GM18868 (cell line): ENCODE measurements at regions not wholly inside any gene's neighbourhood (a gene's known extent, or its start where the extent isn't known, plus 50 kb on each side); places are given as distances from the start of the nearest gene placed in this dataset.
"Not testable (repeated sequence)": the region's sequence is repeated elsewhere in the genome, so short reads cannot be mapped to it uniquely, and the experiment has no call there.

Experiments
- ATAC-seq: cut with Tn5 transposase; IDR thresholded peaks from one replicate; pipeline ENCODE4 v1.9.1; 2021; ENCODE audit warnings: mild to moderate bottlenecking, moderate library complexity; ENCODE audit not compliant: unreplicated experiment

- ATAC-seq: no peak
Observed at GRCh38 chr13:50377726-50378270, 362.6 kb downstream of the KCNRG start.

DNA sequence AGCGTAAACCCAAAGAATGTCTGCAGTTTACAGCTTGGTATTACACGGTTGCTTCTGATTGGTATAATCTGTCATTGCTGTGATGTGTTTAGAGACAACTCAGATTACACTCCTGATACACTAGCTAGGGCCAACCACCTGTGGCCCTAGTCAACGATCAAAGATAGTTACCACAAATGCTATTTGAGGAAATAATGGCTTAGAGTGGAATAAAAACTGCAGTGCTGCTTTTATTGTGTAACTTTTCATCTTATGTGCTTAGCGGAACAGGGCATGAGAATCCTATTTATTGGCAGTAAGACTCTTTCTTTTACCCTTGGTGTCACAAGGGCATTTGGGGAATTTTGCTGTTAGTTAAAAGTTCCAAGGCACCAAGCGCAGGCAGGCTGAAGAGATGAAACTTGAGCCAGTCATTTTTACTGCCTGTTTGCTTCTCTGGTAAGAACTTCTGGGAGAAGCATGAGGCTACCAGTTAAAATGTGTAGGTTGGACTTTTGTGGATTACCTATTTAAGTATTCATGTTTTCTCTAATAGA, 363.3 kb downstream of the KCNRG start:
- no peak for ATAC-seq

DNA sequence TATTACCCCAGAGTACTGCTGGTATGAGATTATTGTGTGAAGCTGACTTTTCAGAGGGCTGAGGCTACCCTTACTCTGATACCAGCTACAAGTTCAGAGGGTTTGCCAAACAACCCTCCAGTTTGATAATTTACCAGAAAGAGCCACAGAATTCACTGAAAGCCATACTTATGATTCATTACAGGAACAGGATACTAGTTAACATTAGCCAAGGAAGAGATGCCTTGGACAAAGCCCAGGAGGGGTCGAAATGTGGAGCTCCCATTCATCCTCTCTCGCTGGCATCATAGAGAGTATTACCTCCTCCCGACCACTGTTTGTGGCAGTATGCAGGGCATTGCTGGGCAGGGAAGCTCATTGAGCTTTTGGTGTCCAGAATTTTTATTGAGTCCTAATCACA, 364.3 kb downstream of the KCNRG start:
- no peak for ATAC-seq

DNA sequence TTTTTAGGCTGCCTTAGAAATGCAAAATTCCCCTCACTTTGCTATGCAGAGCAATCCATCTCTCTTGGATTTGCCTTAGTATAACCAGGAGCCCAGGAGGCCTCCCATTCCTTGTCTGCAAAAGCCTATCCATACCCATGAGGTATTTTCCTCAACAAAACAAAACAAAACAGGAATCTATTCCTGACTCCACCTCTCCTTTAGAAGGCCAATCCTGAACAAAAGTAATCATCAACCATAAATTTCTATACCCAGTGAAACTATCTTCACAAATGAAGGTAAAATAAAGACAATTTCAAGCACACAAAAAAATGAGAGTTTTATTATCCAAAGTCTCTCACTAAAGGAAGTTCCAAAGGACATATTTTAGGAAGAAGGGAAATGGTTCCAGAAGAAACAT, 365.7 kb downstream of the KCNRG start:
- no peak for ATAC-seq

DNA sequence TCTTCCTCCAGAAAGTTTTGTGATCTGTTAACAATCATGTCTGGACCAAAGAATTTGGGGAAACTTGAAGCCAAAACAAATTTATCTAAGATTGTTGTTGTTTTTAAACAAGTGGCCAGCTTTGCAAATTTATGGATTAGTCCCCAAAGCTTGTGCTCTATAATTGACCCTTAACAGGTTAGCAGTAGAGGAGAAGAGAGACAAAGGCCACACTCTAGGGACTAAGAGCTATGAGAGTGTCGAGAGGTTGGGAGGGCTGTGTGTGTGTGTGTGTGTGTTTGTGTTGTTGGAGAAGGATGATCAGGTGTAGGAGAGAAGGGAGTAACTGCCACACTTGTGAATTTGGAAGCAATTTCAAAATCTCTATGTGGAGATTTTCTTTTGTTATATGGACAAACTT, 367.3 kb downstream of the KCNRG start:
- no peak for ATAC-seq

DNA sequence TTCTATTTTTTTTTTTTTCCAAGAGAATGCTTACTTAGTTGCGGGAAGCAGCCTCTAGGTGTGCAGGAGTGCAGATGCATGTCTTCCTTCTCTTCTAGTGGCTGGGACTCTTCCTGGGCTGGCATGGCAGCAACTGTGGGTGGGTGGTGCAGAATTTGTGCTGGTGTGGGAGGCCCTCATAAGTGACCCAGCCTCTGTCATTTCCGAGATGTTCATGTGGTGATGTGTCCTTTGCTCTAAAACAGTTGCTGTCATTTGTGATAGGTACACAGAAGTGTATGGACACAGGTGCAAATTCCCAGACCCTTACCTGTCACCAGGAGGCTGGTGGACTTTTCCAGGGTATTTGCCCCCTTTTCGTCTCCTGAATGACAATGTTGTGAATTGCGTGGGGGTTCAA, 367.7 kb downstream of the KCNRG start:
- no peak for ATAC-seq

GRCh38 chr13:50384724-50385123, 369.5 kb downstream of the KCNRG start:
- no peak for ATAC-seq

GRCh38 chr13:50386541-50387050, 371.4 kb downstream of the KCNRG start:
- ATAC-seq: no peak

GRCh38 chr13:50387051-50387581, 371.9 kb downstream of the KCNRG start:
- ATAC-seq: no peak

- no peak for ATAC-seq
Observed at GRCh38 chr13:50388481-50388880, 373.2 kb downstream of the KCNRG start.

DNA sequence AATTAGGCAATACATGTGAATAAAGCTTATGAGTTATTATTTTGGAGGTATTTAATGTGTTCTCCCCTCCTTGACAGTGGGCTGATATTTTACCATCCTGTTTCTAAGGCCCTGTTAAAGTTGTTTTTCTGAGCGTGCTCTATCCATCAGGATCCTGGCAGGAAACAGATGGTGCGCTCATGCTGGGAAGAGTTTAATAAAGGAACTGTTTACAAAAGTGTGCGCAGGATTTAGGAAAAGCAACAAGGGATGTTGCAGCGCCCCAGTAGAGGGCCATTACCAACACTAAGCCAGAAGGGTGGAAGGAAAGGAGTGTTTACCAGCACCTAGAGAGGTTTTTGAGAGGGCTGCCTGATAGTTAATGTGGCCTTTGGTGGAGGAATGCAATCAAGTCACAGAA, 374.5 kb downstream of the KCNRG start:
- ATAC-seq: no peak

- ATAC-seq: no peak
Observed at GRCh38 chr13:50390503-50391248, 375.4 kb downstream of the KCNRG start.

GRCh38 chr13:50392977-50393376, 377.7 kb downstream of the KCNRG start:
- no peak for ATAC-seq

DNA sequence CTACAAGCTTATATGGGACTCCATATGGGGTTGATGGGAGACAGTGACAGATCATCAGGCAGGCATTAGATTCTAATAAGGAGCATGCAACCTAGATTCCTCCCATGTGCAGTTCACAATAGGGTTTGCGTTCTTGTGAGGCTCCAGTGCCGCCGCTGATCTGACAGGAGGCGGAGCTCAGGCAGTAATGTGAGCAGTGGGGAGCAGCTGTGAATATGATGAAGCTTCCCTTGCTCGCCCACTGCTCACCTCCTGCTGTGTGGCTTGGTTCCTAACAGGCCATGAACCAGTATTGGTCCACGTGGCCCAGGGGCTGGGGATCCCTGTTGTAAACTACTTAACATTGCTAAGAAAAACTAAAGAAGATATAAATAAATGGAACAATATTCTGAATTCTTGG, 378.4 kb downstream of the KCNRG start:
- no peak for ATAC-seq

GRCh38 chr13:50396001-50396400, 380.8 kb downstream of the KCNRG start:
- ATAC-seq: no peak

GRCh38 chr13:50396618-50397017, 381.4 kb downstream of the KCNRG start:
- not testable (repeated sequence) for ATAC-seq

GRCh38 chr13:50400035-50400726, 384.9 kb downstream of the KCNRG start:
- no peak for ATAC-seq

DNA sequence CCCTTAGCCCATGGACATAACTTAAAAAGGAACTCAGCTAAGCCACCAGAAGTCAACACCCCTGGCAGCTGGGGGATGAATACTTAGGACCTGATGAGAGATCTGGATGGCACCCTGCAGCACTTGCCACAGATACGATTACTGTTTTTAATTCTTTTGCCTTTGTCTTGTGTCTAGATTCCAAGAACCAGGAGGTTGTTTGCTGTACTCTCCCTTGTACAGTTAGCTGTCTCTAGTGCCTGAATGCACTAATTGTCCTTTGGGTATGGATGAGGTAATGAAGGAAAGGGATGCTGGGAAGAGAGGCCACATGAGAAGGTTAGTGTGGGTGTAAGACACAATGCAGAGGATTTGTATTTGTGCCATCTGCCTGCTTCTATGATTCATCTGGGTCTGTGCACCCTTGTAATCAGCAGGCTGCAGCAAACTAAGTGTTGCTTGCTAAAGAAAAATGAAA, 385.8 kb downstream of the KCNRG start:
- no peak for ATAC-seq

DNA sequence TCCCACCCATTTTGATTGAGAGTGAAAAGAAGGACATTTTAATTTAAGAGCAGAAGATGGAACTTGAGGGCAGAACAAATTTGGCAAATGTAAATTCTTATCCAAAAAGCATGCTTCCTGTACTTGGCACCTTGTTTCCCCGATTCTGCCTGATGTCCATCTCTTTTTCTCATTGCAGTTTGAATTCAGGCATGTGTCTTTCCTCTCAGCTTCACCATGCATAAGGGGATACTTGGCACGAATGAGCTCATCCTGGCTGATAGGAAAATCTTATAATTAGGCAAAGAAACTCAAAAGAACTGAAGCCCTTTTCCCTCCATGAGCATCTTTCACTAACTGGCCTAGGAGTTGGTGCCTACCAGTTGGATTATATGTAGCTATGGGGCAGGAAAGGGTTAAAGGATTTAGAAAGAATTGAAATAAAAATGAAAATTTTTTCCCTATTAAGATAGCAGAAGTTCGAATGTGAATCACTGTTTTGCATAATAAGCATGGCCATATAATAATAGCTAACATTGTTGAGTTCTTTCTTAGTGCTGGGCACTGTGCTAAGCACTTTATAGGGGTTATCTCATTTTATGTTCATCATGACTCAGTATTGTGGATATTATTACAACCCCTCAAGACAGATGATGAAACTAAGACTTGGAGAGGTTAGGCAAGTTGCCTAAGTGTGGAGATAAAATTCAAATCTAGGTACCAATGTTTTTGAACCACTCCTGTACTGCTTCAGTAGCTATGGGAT, 386.6 kb downstream of the KCNRG start:
- ATAC-seq: no peak

GRCh38 chr13:50403311-50403710, 388.1 kb downstream of the KCNRG start:
- ATAC-seq: no peak

- ATAC-seq: no peak
Observed at GRCh38 chr13:50404116-50404515, 388.9 kb downstream of the KCNRG start.
